Lower leg skin (tissue), 3 donors: ENCODE measurements at regions not wholly inside any gene's neighbourhood (a gene's known extent, or its start where the extent isn't known, plus 50 kb on each side); places are given as distances from the start of the nearest gene placed in this dataset.

Experiments used
- CTCF ChIP-seq, 3 donors: fragments of 450-650 bp; IDR thresholded peaks; one replicate each; pipeline ENCODE4 v1.5.1; 2016; ENCODE audit warnings: antibody characterized with exemption in 3 of 3, mild to moderate bottlenecking in 3 of 3, moderate library complexity in 2 of 3
- POLR2A ChIP-seq, 2 donors: fragments of 450-650 bp; IDR thresholded peaks; one replicate each; pipeline ENCODE4 v1.6.1; 2016 to 2017; ENCODE audit warnings: antibody characterized with exemption in 2 of 2, mild to moderate bottlenecking in 1 of 2, moderate library complexity in 1 of 2

GRCh38 chr16:54204756-54205155 lies 81.8 kb downstream of the IRX3 start:
- TF ChIP-seq POLR2A (IDR thresholded peaks at IDR 0.05) = no peak
- TF ChIP-seq CTCF (IDR thresholded peaks at IDR 0.05) = no peak
